Memory B cell (primary cell): ENCODE measurements at regions not wholly inside any gene's neighbourhood (a gene's known extent, or its start where the extent isn't known, plus 50 kb on each side); places are given as distances from the start of the nearest gene placed in this dataset.

Experiments used
- ATAC-seq: fragments of 150-1000 bp; cut with Tn5 transposase; 2 replicates; pipeline ENCODE4 v1.10.0; 2021; ENCODE audit warnings: low read depth, mild to moderate bottlenecking, moderate library complexity
- DNase-seq, 2 donors: peaks; one replicate each; pipeline ENCODE4 v3.0.0; 2022; ENCODE audit warnings: low spot score in 2 of 2
- H3K27ac Mint-ChIP-seq: one replicate; pipeline ENCODE4 v1.8.0; 2022; ENCODE audit warnings: mild to moderate bottlenecking, moderate library complexity, mixed read lengths
- H3K27me3 Mint-ChIP-seq: one replicate; pipeline ENCODE4 v1.8.0; 2022; ENCODE audit warnings: mixed read lengths
- H3K36me3 Mint-ChIP-seq: one replicate; pipeline ENCODE4 v1.8.0; 2022; ENCODE audit warnings: mild to moderate bottlenecking, mixed read lengths
- H3K4me1 Mint-ChIP-seq: one replicate; pipeline ENCODE4 v1.8.0; 2022; ENCODE audit warnings: mixed read lengths
- H3K4me3 Mint-ChIP-seq: one replicate; pipeline ENCODE4 v1.8.0; 2022; ENCODE audit warnings: mild to moderate bottlenecking, moderate library complexity, mixed read lengths
- H3K9me3 Mint-ChIP-seq: one replicate; pipeline ENCODE4 v1.8.0; 2022; ENCODE audit warnings: mixed read lengths

DNA sequence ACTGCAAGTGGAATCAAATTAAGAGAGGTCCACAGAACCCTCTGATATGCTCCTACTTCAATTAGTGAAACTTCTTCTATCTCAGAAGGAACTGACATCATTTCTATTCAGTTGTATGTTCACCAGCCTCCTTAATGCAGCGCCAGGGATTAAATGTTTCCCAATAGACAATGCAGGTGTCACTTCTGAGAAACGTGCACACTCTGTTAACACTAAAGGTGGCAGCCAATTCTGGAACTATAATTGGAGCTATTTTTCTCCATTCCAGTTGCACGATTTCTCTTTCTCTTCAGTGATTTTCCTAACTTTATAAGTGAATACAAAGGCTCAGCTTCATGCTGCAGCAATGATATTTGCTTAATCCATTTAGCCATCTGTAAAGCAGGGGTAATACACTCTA is 821.9 kb downstream of the TDRD15 start:
- no peak for ATAC-seq

DNA sequence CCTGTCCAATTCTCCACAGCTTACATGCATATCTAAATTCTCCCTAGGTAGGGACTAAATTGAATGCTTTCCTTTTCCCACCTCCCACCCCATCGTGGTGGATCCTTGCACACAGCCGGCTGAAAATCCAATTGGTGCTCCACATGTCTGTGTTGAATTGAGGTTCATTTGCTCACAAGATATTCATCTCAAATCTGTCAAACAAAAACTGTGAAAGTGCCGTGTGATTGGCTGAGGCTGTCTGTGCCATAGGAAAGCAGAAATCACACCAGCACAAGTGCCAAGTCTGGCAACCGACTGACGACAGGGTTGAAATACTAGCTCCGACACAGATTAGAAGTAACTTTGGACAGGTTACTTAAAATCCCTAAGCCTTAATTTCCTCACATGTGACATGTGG is 823.3 kb downstream of the TDRD15 start:
- Mint-ChIP-seq H3K9me3 (no peaks in the 10 kb centered on the region), H3K4me3 (no peak overlapping the region), H3K4me1 (no peaks in the 10 kb centered on the region), H3K27me3 (no peaks in the 10 kb centered on the region), H3K36me3 (no peaks in the 10 kb centered on the region), H3K27ac (no peak overlapping the region)
- ATAC-seq (no peak), DNase-seq (no peak)

More for the DNA sequence above, 821.9 kb downstream of the TDRD15 start:
- Mint-ChIP-seq H3K9me3 (peaks cover 2% of the 10 kb centered on the region), H3K27ac (no peak overlapping the region), H3K36me3 (no peaks in the 10 kb centered on the region), H3K4me3 (no peak overlapping the region), H3K4me1 (no peaks in the 10 kb centered on the region), H3K27me3 (no peaks in the 10 kb centered on the region)
- DNase-seq = no peak

DNA sequence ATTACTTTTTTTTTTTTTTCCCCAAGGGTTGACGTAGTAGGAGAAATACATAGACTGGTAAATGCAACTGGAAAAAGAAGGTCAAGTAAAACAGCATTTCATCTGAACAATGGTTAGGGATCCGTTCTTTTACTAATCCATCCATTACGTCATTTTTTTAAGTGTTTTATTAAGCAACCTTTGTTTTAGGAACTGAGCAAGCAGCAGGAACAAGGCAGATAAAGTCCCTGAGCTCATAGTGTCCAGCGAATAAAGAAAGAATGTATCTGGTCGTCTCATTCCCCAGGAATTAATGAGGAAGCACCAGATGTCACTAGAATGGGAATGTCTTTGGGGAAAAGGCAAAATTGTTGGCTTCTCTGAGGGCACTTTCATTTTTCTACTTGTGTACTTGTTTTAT is 842.4 kb downstream of the TDRD15 start:
- DNase-seq (no peak), ATAC-seq (no peak)
- Mint-ChIP-seq H3K4me1 (no peaks in the 10 kb centered on the region), H3K36me3 (no peaks in the 10 kb centered on the region), H3K9me3 (peaks cover 3% of the 10 kb centered on the region), H3K4me3 (no peak overlapping the region), H3K27me3 (no peaks in the 10 kb centered on the region), H3K27ac (no peak overlapping the region)

DNA sequence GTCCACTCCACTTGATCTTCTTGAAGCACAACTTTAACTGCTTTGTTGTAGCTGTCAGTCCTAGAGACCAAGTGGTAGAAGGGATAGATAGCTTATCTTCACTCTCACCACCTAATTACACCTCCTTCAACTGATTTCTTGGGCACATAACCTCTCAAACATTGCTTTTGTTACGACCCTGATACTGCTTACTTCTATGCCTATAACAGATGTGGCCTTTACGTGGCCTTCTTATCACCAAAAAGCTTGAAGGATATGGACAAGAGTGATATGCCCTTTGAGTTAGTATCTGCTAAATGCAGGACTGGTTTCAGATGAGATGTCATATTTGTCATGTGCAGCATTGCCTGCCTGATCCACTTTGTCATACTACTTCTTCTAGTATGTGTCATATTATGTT is 847.2 kb downstream of the TDRD15 start:
- Mint-ChIP-seq H3K4me3 (no peak overlapping the region), H3K9me3 (peaks cover 2% of the 10 kb centered on the region), H3K4me1 (no peaks in the 10 kb centered on the region), H3K27me3 (no peaks in the 10 kb centered on the region), H3K27ac (no peak overlapping the region), H3K36me3 (no peaks in the 10 kb centered on the region)
- ATAC-seq (no peak), DNase-seq (no peak)

DNA sequence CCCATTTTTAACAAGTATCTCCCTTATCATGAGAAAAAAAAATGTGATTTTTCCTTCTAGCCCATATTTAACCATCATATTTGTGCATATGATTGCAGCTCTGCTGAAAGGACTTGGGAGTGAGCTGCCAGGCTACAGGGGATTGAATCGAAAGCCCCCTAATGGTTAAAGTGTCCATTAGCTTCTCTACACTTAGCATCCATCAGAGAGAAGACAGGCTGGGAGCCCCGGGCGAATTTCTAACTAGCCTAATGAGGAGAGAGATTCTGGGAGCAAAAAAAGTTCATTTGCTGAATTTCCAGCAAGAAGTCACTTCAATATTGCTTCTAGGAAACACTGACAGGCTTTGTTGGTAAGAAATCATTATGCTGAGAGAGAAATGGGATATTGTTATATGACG is 848.8 kb downstream of the TDRD15 start:
- Mint-ChIP-seq H3K27ac (no peak overlapping the region), H3K9me3 (peaks cover 2% of the 10 kb centered on the region), H3K27me3 (no peaks in the 10 kb centered on the region), H3K4me3 (no peak overlapping the region), H3K4me1 (no peaks in the 10 kb centered on the region), H3K36me3 (no peaks in the 10 kb centered on the region)
- DNase-seq (no peak), ATAC-seq (no peak)

DNA sequence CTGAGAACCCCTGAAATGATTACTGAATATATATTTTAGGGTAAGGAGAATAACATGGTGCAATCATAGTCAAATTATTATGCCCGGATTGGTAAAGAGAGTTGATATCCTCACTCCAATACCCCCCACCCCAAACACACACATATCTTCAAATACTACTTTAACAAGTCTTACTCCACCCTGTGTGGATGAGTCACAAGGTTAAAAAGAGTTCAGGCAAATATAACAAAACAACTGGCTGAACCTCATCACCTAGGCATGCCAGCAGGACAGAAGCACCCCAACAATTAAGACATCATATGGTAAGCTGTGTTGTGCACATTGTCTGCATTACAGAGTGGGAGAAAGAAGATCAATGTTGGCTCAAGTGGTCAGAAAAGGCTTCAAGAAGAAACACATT is 857.4 kb downstream of the TDRD15 start:
- Mint-ChIP-seq H3K4me3 (no peak overlapping the region), H3K27ac (no peak overlapping the region), H3K27me3 (no peaks in the 10 kb centered on the region), H3K9me3 (peaks cover 13% of the 10 kb centered on the region), H3K4me1 (no peaks in the 10 kb centered on the region), H3K36me3 (no peaks in the 10 kb centered on the region)
- DNase-seq (no peak), ATAC-seq (no peak)

DNA sequence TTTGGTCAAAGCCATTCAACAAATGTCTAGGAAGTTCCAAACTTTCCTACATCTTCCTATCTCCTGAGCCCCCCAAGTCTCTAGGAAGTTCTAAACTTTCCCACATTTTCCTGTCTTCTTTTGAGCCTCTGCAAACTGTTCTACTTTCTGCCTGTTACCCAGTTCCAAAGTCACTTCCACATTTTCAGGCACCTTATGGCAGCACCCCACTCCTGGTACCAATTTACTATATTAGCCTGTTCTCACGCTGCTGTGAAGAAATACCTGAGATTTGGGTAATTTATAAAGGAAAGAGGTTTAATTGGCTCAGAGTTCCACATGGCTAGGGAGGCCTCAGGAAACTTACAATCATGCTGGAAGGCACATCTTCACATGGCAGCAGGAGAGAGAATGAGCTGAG is 869.2 kb downstream of the TDRD15 start:
- Mint-ChIP-seq H3K4me1 (no peaks in the 10 kb centered on the region), H3K36me3 (peaks cover 2% of the 10 kb centered on the region), H3K4me3 (no peak overlapping the region), H3K27ac (no peak overlapping the region), H3K27me3 (no peaks in the 10 kb centered on the region), H3K9me3 (peaks cover 14% of the 10 kb centered on the region)
- DNase-seq (no peak), ATAC-seq (no peak)

DNA sequence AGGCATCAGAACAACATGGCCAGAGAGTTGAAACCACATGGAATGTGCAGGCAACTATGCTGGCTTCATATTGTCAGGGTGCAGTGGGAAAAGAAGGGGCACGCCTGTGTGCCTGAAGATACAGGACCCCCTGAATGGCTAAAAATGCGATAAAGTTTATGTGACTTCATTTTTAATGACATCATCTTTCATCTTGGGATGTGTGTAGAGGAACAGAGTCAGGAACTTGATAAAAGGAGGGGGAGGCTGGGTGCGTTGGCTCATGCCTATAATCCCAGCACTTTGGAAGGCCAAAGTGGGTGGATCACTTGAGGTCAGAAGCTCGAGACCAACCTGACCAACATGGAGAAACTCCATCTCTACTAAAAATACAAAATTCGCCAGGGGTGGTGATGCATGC is 872.6 kb downstream of the TDRD15 start:
- Mint-ChIP-seq H3K27ac (no peak overlapping the region), H3K4me1 (no peaks in the 10 kb centered on the region), H3K27me3 (no peaks in the 10 kb centered on the region), H3K9me3 (peaks cover 7% of the 10 kb centered on the region), H3K4me3 (no peak overlapping the region), H3K36me3 (peaks cover 2% of the 10 kb centered on the region)
- no peak for ATAC-seq
- DNase-seq = no peak

DNA sequence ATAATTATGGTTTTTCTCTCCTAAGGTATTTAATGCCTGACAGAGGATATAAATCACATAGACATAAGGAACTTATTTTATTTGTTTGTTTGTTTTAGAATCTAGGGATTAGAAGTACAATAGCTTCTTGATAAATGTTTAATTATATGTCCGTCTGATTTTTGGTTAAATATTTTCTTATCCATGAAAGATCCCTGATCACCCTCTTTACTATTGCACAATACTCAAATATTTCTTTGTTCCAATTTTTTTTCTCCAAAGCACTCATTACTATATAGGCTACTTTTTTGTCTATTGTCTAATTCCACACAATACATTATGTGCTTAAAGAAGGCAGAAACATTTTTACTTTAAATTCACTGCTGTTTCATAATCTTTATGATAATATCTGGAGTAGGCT is 875.8 kb downstream of the TDRD15 start:
- no peaks in the 10 kb centered on the region for H3K36me3 Mint-ChIP-seq
- H3K4me1 Mint-ChIP-seq = no peaks in the 10 kb centered on the region
- H3K4me3 Mint-ChIP-seq = no peak overlapping the region
- H3K9me3 Mint-ChIP-seq = peaks cover 4% of the 10 kb centered on the region
- ATAC-seq (no peak), DNase-seq (no peak)
- no peaks in the 10 kb centered on the region for H3K27me3 Mint-ChIP-seq
- H3K27ac Mint-ChIP-seq = no peak overlapping the region

DNA sequence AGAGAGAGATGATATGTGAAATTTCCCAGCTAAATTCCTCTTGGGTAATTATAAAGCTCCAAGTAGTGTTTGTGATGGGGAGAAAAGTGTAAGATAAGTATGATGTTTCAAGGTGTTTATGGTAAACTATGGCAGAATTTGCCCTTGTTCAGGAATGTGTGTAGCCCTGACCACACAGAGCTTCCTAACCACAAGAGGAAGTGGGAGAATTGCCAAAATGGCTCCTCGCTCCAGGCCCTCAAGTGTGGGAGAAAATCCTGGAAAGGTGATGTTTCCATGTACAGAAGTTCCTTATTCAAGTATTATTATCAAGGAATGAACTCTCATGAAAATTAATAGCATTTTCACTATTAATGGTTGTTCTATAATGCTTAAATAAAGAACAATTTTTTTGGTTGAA is 878.3 kb downstream of the TDRD15 start:
- Mint-ChIP-seq H3K4me1 (no peaks in the 10 kb centered on the region), H3K27me3 (no peaks in the 10 kb centered on the region), H3K4me3 (no peak overlapping the region), H3K27ac (no peak overlapping the region), H3K9me3 (peaks cover 7% of the 10 kb centered on the region), H3K36me3 (no peaks in the 10 kb centered on the region)
- ATAC-seq = no peak
- no peak for DNase-seq

DNA sequence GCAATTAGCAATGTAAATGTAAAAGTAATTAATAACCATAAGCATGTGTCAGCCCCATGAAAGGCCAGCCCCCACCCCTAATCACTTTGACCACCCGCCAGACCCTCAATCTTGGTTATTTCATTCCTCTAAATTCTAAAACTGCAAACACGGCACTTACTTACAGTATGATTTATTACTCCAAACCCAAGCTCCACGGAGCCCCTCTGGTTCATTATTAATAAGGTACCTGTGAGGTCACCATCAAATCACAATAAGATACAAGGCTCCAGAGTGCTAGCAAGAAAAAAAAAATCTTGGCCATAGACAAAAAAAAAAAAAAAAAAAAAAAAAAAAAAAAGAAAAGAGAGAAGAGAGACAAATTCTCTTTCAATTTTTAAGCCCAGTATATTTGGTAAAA is 879.5 kb downstream of the TDRD15 start:
- Mint-ChIP-seq H3K27me3 (no peaks in the 10 kb centered on the region), H3K9me3 (peaks cover 7% of the 10 kb centered on the region), H3K4me3 (no peak overlapping the region), H3K4me1 (no peaks in the 10 kb centered on the region), H3K27ac (no peak overlapping the region), H3K36me3 (no peaks in the 10 kb centered on the region)
- DNase-seq (no peak), ATAC-seq (no peak)

DNA sequence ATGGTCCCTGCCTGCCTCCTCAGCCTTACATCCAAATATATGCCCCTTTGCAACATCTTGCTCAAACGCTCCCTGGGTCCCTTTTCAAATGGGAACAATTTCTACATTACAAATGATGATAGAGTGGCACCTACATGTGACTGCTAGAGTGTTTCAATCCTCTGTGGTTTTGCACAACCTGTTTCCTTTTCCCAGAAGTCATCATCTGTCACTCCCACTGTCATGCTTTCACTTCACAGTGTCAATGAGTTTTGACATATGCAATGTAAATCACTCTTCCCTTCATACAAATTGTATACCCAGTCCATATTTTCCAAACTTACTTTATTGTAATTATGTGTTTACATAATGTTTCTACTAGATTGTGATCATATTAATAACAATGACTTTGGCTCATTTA is 887.3 kb downstream of the TDRD15 start:
- peaks cover 1% of the 10 kb centered on the region for H3K9me3 Mint-ChIP-seq
- DNase-seq (no peak), ATAC-seq (no peak)
- H3K36me3 Mint-ChIP-seq = no peaks in the 10 kb centered on the region
- H3K4me1 Mint-ChIP-seq = no peaks in the 10 kb centered on the region
- no peak overlapping the region for H3K4me3 Mint-ChIP-seq
- no peak overlapping the region for H3K27ac Mint-ChIP-seq
- H3K27me3 Mint-ChIP-seq = no peaks in the 10 kb centered on the region

DNA sequence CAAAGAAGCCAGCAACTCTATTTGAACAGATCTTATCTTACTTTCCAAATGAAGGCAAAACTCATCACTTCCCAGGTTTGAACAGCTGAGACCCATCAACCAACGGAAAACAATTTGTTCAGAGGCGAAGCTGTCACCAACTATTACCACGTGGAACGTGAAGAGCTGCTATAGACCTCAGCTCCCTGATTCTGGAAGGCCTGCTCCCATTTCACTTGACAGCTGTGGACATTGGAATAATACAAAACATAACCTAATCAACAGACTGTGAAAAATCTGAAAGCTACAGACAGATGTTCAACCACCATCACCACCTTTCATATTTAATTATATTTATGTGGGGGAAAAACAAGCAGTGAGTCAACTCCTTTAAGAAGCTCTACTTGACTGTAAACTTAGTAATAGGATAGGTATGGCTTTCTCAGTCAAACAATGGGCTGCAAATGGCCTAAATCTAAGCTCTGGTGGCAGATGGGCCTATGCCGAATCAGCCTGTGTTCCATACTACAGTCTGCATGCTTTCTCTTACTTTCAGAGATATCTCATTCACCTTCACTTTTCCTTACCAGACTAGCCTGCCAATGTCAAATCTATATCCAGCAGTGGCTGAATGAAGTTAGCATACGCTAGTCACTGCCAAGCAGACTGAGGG is 896.4 kb downstream of the TDRD15 start:
- ATAC-seq (no peak), DNase-seq (no peak)
- Mint-ChIP-seq H3K27ac (no peak overlapping the region), H3K9me3 (peaks cover 1% of the 10 kb centered on the region), H3K36me3 (no peaks in the 10 kb centered on the region), H3K27me3 (no peaks in the 10 kb centered on the region), H3K4me3 (no peak overlapping the region), H3K4me1 (no peaks in the 10 kb centered on the region)

DNA sequence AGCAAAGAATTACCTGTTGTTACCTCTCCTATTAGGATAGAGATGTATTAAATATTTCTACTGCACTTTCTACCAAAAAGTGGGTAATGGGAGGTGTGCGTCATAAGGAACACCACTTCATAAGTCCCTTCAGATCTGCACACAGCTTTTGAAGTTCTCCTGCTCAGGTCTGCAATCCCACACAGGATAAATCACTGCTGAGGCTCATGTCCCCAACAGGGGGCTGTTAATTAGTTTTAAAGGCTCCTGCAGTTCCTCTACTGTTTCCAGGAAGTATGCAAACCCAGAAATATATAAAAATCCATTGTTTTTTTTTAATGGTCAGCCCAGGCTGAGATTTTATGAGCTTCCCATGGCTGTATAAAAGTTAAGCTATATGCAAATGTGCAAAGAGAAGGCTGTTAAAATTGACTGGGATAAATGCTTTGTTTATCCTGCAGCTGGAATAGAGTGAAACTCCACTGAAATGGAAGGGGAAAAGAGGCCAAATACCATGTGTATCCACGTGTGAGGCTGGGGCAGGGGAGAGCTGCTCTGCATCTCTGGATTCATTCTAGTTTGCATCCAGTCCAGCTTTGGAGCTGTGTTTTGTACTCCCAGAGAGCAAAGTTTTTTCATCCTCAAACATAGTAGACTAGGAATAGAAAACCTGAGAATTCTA is 903.7 kb downstream of the TDRD15 start:
- DNase-seq = no peak
- no peaks in the 10 kb centered on the region for H3K36me3 Mint-ChIP-seq
- H3K9me3 Mint-ChIP-seq = peaks cover 1% of the 10 kb centered on the region
- no peak for ATAC-seq
- no peak overlapping the region for H3K4me3 Mint-ChIP-seq
- no peaks in the 10 kb centered on the region for H3K27me3 Mint-ChIP-seq
- H3K27ac Mint-ChIP-seq = no peak overlapping the region
- no peaks in the 10 kb centered on the region for H3K4me1 Mint-ChIP-seq

DNA sequence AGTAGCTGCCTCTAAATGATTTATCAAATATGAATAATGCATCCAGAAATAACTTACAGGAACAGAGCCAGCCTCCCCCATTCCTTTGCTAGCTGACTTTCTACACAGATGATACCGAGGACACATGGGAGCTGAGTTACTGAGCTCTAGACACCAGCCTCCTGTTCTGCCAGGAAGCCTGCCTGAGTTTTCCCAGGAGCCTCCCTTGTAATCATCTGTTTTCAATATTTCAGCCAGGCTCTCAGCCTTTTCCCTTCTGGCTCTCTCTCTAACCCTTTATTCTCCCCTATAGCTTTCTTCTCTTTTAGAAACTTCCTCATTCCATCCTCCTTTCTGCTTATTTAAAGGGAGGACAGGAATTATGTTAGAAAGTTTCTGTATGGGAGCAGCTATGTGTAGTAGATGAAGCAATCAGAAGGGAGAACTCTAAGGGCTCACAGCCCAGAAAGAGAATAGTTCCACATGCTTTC is 911.6 kb downstream of the TDRD15 start:
- Mint-ChIP-seq H3K27me3 (no peaks in the 10 kb centered on the region), H3K9me3 (no peaks in the 10 kb centered on the region), H3K27ac (no peak overlapping the region), H3K4me1 (no peaks in the 10 kb centered on the region), H3K4me3 (no peak overlapping the region), H3K36me3 (no peaks in the 10 kb centered on the region)
- no peak for DNase-seq
- no peak for ATAC-seq
